ENCODE measurements at regions not wholly inside any gene's neighbourhood (a gene's known extent, or its start where the extent isn't known, plus 50 kb on each side); places are given as distances from the start of the nearest gene placed in this dataset.

DNA sequence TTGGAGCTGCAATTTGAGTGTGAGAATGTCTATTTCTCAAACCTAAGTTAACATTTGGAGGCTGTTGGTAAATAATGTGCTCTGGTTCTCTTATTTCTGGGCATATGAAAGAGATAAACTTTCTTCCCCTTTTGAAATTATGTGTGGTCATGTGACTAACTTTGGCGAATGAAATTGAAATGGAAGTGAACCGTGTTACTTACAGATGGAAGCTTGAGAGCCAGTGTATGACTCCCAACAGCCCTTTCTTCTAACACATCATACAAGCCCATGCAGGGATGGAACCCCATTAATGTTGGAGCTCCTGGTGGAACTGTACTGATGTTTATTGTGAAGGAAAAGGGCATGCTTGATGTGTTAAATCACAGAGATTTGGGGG lies 725.8 kb downstream of the TSN start:
- no peak for TF ChIP-seq EZH2 (IDR thresholded peaks at IDR 0.05; ENCODE audit: low read depth)
- TF ChIP-seq, protein P1, sequence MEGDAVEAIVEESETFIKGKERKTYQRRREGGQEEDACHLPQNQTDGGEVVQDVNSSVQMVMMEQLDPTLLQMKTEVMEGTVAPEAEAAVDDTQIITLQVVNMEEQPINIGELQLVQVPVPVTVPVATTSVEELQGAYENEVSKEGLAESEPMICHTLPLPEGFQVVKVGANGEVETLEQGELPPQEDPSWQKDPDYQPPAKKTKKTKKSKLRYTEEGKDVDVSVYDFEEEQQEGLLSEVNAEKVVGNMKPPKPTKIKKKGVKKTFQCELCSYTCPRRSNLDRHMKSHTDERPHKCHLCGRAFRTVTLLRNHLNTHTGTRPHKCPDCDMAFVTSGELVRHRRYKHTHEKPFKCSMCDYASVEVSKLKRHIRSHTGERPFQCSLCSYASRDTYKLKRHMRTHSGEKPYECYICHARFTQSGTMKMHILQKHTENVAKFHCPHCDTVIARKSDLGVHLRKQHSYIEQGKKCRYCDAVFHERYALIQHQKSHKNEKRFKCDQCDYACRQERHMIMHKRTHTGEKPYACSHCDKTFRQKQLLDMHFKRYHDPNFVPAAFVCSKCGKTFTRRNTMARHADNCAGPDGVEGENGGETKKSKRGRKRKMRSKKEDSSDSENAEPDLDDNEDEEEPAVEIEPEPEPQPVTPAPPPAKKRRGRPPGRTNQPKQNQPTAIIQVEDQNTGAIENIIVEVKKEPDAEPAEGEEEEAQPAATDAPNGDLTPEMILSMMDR (conservative IDR thresholded peaks at IDR 0.05) = no peak

Data from PC-9 (cell line).